CMK (cell line): ENCODE measurements at regions not wholly inside any gene's neighbourhood (a gene's known extent, or its start where the extent isn't known, plus 50 kb on each side); places are given as distances from the start of the nearest gene placed in this dataset.
"Not testable (repeated sequence)": the region's sequence is repeated elsewhere in the genome, so short reads cannot be mapped to it uniquely, and the experiment has no call there.

ENCODE experiments used
- DNase-seq: peaks from one replicate; pipeline ENCODE4 v3.0.0-alpha.2; 2010; ENCODE audit warnings: low read depth

- DNase-seq, result not testable (repeated sequence)
These were observed 90.8 kb upstream of the ADCY2 start for GRCh38 chr5:7305000-7305674.

GRCh38 chr5:7306556-7306955 lies 89.4 kb upstream of the ADCY2 start:
- DNase-seq, result not testable (repeated sequence)

GRCh38 chr5:7307709-7308108 lies 88.2 kb upstream of the ADCY2 start:
- not testable (repeated sequence) for DNase-seq

- DNase-seq, result not testable (repeated sequence)
These were observed 86.2 kb upstream of the ADCY2 start for GRCh38 chr5:7309715-7310114.

- not testable (repeated sequence) for DNase-seq
These were observed 85.3 kb upstream of the ADCY2 start for GRCh38 chr5:7310656-7311055.

GRCh38 chr5:7315118-7315517 lies 80.8 kb upstream of the ADCY2 start:
- DNase-seq, result no peak

GRCh38 chr5:7317751-7318150 lies 78.2 kb upstream of the ADCY2 start:
- DNase-seq, result no peak

- no peak for DNase-seq
These were observed 75.1 kb upstream of the ADCY2 start for GRCh38 chr5:7320701-7321301.

- no peak for DNase-seq
These were observed 74.2 kb upstream of the ADCY2 start for GRCh38 chr5:7321724-7322123.

GRCh38 chr5:7324919-7325318 lies 71.0 kb upstream of the ADCY2 start:
- no peak for DNase-seq

- DNase-seq, result peak; percentile 86
These were observed 69.7 kb upstream of the ADCY2 start for GRCh38 chr5:7325975-7326913.

GRCh38 chr5:7329141-7329540 lies 66.8 kb upstream of the ADCY2 start:
- no peak for DNase-seq

- no peak for DNase-seq
These were observed 66.2 kb upstream of the ADCY2 start for GRCh38 chr5:7329712-7330111.

- DNase-seq, result no peak
These were observed 65.7 kb upstream of the ADCY2 start for GRCh38 chr5:7330256-7330655.

GRCh38 chr5:7331131-7331530 lies 64.8 kb upstream of the ADCY2 start:
- no peak for DNase-seq
